NCI-H2081 (cell line): ENCODE measurements at regions not wholly inside any gene's neighbourhood (a gene's known extent, or its start where the extent isn't known, plus 50 kb on each side); places are given as distances from the start of the nearest gene placed in this dataset.
"Not testable (repeated sequence)": the region's sequence is repeated elsewhere in the genome, so short reads cannot be mapped to it uniquely, and the experiment has no call there.

Source experiments
- DNase-seq, 2 experiments: peaks; one replicate each; lab custom pipeline; 2025; lab: John Stamatoyannopoulos, UW

DNA sequence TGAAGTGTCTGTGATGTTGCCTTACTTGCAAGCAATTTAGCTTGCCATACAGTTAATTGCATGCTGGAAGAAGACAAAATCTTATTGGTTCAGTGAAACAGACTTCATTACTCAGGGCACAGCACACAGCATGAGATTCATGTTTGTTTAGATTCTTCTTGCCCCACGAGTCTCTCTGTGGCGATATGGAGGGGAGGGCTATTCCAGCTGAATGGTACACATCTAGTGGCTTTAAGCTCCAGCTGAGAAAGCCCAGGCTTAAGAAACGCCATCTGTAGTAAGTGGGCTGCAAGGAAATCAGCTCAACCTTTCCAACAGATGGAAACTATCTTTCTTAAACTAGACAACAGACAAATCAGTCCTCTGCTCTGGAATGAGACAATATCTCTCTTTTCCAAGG, 1022.0 kb downstream of the NCAM2 start:
- DNase-seq: no peak

DNA sequence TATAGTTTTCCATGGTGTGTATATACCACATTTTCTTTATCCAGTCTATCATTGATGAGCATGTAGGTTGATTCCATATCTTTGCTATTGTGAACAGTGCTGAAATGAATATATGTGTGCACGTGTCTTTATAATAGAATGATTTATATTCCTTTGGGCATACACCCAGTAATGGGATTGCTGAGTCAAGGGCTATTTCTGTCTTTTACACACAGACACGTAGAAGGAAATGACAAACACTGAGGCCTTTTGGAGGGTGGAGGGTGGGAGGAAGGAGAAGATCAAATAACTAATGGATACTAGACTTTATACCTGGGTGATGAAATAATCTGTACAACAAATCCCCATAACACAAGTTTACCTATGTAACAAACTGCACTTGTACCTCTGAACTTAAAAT, 1025.7 kb downstream of the NCAM2 start:
- not testable (repeated sequence) for DNase-seq

GRCh38 chr21:22044431-22044830, 1046.2 kb downstream of the NCAM2 start:
- DNase-seq: no peak

DNA sequence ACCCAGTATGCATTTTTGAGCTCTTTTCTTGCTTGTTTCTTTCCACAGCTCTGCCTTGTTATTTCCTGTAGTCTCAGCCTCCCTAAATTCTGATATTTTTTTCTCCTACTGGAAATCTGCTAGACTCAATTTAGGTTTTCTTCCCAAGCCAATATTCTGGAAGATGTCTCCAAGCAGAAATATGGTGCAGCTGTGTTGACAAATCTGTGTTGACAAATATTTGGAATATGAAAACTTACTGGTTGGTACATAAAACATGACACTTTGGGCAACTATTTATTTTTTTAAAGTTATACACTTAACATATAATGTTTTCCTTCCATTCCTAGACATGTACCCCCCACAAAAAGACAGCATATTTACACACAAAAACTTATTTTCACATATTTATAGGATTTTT, 1048.4 kb downstream of the NCAM2 start:
- no peak for DNase-seq

DNA sequence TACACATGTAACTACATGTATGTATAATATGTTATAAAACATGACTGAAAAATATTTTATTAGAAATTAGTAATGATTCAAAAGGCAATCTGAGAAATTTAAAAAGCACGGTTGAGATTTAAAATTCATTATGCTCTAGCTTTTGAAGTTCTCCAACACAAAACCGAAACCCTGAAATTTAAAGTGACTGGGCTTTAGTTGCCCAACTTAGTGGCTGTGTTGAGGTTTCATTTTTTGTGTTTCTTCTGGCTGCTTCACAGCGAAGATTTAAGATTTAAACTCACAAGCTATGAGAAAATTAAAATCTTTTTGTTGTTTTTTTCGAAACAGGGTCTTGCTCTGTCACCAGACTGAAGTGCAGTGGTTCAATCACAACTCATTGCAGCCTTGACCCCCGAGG, 1058.7 kb downstream of the NCAM2 start:
- DNase-seq: no peak

DNA sequence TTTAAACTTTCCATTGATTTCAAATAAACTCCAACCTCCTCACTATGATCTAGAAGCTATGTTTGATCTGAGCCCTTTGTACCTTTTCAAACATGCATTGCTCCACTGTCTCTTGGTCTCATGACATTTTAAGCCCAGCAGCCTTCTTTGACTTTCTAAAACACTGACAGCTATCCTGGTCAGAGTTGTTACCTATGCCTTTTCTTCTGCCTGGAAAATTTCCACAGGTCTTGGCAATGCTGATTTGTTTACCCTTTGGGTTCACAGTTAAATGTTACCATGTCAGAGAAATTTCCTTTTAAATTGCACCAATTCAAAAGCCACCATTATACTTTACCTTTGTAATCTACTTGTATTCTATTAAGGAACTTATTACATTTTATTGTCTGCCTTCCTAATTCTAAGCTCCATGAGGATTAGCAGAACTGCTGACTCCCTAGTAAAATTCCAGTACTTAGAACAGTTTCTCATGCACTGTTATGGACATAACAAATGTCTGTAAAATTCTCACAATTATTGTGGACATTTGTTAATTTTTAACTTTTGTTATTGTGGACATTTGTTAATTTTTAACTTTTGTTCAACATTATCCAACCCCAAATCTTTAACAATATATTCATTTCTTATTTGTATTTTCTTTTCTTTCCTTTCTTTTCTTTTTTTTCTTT, 1064.4 kb downstream of the NCAM2 start:
- no peak for DNase-seq

GRCh38 chr21:22063140-22063539, 1064.9 kb downstream of the NCAM2 start:
- no peak for DNase-seq

GRCh38 chr21:22076471-22076870, 1078.3 kb downstream of the NCAM2 start:
- no peak for DNase-seq

DNA sequence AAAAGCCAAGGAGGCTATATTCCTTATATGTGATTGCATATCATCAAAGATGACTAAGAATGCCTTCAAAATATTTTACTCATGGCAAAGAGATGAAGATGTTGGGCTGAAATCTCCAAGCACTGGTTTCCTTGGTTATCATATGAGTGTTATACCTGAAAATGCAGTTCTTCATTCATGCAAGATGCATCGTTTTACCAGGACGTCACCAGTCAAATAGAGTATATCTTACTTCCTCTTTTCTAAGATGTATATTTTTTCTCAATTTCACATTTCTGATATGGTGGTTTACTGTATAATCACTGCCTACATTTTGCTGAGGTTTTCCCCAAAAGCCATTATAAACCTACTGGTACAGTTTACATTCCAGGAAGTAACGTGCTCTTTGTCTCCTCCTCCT, 1085.7 kb downstream of the NCAM2 start:
- DNase-seq: no peak

GRCh38 chr21:22096314-22096713, 1098.1 kb downstream of the NCAM2 start:
- DNase-seq: no peak

DNA sequence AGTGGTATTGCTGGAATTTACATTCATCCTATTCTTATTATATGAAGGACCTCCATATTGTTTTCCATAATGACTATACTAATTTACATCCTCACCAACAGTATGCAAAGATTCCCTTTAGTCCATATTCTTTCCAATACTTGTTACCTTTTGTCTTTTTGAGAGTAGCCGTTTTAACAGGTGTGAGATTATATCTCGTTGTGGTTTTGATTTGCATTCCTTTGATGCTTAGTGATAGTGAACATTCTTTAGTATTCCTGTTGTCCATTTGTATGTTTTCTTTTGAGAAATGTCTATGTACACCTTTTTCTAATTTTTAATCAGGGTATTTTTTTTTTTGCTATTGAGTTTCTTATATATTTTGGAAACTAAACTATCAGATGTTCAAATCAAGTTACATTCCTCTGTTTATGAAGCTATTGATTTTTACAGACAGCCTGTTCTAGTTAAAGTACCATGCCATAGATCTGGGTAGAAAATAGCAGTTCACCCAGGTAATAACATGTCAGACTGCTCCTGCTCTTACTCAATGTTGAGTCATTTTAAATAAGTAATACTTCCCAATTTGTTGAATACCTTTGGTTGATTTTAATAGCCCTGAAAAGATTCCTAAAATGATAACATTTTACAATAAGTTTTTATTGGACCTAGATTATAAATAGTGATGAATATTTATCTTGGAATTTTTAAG, 1108.7 kb downstream of the NCAM2 start:
- no peak for DNase-seq

DNA sequence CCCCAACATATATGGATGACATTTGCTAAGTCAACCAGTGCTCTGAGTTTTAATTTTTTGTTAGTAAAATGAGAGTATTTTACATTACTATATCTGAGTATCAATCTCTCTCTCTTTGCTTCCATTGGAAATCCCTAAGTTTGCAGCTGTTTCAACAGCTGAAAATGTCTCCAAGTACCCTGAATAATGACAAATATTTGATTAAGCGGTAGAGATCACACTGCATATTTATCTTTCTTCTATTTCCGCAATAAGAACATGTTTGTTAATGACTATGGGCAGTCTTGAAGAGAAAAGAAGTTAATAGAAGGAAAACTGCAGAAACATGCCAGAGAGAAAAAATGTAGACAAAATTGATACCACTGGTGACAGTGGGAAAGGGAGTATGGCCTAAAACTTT, 1117.5 kb downstream of the NCAM2 start:
- no peak for DNase-seq

- no peak for DNase-seq
Observed at GRCh38 chr21:22120616-22121266, 1122.5 kb downstream of the NCAM2 start.

- DNase-seq: no peak
Observed at GRCh38 chr21:22125581-22125980, 1127.4 kb downstream of the NCAM2 start.

- DNase-seq: no peak
Observed at GRCh38 chr21:22128671-22129070, 1130.5 kb downstream of the NCAM2 start.

DNA sequence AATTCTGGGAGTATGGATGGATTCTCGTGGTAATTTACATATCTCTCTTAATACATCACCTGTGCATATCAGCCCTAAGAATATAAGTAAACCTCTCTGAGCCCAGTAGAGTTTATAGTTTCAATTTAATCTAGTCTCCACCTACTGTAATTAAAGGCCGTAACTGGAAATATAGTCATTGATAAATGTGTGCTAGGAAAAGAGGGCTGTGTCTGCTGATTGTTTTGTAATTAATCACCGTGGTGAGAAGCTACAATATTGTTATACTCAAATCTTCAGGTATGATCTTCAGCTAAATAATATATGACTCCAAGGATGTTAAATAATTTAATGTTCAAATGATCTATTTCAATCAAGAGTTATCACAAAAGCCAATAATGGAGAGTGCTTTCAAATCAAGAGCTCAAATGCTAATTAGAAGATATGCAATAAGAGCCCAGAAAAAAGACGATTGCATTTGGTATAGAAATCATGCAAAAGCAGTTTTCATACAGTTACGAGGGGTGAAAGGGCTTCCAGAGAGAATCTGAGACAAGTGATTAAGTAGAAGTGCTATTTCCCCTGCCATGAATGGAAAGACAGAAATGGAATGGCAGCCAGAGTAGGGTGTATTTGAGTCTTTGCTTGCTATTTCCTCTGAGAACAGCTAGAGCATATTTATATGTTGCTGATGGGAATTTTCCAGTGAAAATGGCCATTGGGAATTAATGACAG, 1134.3 kb downstream of the NCAM2 start:
- DNase-seq: no peak

- no peak for DNase-seq
Observed at GRCh38 chr21:22136740-22137139, 1138.5 kb downstream of the NCAM2 start.

GRCh38 chr21:22138297-22139016, 1140.2 kb downstream of the NCAM2 start:
- DNase-seq: no peak

DNA sequence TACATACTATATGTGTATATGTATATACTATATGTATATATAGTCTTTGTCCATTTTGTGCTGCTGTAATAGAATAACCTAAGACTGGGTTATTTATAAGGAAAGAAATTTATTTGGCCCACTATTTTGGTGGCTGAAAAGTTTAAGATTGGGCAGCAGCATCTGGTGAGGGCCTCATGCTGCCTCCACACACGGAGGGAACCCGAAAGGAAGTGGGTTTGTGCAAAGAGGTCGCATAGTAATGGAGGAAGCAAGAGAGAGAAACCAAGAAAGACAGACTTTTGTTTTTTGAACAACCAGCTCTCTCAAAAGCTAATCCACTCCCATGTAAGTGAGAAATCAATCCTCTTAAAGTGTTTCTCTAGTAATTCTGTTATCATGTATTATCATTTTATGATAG, 1147.3 kb downstream of the NCAM2 start:
- DNase-seq: no peak

DNA sequence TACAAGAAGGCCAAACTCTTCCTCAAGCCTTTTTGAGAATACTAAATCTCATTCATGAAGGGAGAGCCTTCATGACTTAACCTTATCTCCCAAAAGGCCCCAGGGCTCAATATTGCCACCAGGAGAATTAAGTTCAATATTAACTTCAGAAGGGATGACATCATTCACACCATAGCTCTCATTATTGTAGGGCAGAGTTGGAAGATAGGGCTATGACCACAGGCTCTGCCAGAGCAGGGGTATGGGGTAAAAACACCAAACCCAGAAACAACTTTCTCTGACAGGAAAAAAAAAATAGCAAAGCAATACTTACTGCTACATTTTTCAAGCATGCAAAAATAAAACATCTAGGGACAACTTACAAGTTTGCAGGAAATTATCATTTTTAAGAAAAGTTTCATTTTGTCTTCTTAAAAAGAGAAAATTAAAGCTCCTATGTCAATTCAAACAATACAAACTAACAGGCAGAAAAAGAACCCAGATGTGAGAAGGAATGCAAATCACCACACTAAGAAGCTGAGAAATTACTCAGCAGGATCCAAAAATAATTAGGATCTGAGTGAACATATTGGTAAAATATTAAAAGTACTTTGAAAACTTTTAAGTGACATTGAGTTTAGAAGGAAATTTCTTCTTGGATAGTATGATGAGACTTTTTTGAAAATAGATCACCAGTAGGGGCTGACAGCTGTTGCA, 1156.5 kb downstream of the NCAM2 start:
- DNase-seq: no peak

- DNase-seq: no peak
Observed at GRCh38 chr21:22164912-22165311, 1166.7 kb downstream of the NCAM2 start.
